ENCODE measurements at regions not wholly inside any gene's neighbourhood (a gene's known extent, or its start where the extent isn't known, plus 50 kb on each side); places are given as distances from the start of the nearest gene placed in this dataset.

DNA sequence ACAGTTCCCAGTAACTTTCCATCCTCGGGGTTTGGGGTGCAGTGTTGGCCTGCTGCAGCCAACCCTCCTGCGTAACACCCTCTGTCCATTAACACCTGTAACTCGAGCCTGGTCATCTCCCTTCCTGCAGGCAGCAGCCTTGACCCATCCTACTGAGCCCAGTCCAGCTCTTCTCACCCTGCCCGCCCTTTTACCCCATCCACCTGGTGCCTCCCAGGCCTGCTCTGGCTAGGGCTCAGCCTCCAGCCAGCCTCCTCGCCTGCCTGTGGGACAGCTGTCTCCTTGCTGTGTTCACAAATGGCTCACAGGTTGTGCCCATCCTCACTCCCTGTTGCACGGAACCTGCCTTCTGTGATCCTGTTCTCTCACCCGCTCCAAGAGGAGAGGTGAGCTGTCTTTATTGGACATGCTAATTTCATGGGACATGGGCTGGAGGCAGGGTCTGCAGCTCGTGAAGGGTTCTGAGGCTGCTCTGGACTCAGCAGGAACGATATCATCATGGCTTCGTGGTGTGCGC, 277.2 kb upstream of the TCERG1L start:
- Mint-ChIP-seq H3K27ac (no peak overlapping the region), H3K27me3 (ENCODE audit: insufficient read depth) (peaks cover 4% of the 10 kb centered on the region; the same call in 1 of the 2 replicates), H3K4me1 (ENCODE audit: low read depth) (no peaks in the 10 kb centered on the region), H3K4me3 (no peak overlapping the region), H3K9me3 (peaks cover 38% of the 10 kb centered on the region), H3K36me3 (ENCODE audit: low read depth) (peaks cover 6% of the 10 kb centered on the region; the same call in 1 of the 2 replicates)
- DNase-seq = no peak
- TF ChIP-seq, protein P1, sequence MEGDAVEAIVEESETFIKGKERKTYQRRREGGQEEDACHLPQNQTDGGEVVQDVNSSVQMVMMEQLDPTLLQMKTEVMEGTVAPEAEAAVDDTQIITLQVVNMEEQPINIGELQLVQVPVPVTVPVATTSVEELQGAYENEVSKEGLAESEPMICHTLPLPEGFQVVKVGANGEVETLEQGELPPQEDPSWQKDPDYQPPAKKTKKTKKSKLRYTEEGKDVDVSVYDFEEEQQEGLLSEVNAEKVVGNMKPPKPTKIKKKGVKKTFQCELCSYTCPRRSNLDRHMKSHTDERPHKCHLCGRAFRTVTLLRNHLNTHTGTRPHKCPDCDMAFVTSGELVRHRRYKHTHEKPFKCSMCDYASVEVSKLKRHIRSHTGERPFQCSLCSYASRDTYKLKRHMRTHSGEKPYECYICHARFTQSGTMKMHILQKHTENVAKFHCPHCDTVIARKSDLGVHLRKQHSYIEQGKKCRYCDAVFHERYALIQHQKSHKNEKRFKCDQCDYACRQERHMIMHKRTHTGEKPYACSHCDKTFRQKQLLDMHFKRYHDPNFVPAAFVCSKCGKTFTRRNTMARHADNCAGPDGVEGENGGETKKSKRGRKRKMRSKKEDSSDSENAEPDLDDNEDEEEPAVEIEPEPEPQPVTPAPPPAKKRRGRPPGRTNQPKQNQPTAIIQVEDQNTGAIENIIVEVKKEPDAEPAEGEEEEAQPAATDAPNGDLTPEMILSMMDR (IDR thresholded peaks at IDR 0.05) = no peak

DNA sequence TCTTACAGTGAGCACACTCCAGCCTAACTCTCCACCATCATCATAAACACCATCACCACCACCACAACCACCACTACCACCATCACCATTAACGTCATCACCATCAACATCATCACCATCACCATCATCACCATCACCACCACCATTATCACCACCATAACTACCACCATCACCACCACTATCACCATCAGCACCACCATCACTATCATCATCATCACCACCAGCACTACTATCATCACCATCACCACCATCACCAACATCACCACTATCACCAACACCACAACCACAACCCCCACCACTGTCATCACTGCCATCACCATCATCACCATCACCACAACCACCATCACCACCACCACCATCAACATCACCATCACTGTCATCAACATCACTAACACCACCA, 279.0 kb upstream of the TCERG1L start:
- H3K4me3 Mint-ChIP-seq = no peak overlapping the region
- peaks cover 4% of the 10 kb centered on the region; the same call in 1 of the 2 replicates for H3K27me3 Mint-ChIP-seq (ENCODE audit: insufficient read depth)
- peaks cover 4% of the 10 kb centered on the region; the same call in 1 of the 2 replicates for H3K36me3 Mint-ChIP-seq (ENCODE audit: low read depth)
- DNase-seq = no peak
- peaks cover 22% of the 10 kb centered on the region for H3K9me3 Mint-ChIP-seq
- H3K27ac Mint-ChIP-seq = no peak overlapping the region
- H3K4me1 Mint-ChIP-seq (ENCODE audit: low read depth) = no peaks in the 10 kb centered on the region
- TF ChIP-seq, protein P1 (IDR thresholded peaks at IDR 0.05) = no peak

DNA sequence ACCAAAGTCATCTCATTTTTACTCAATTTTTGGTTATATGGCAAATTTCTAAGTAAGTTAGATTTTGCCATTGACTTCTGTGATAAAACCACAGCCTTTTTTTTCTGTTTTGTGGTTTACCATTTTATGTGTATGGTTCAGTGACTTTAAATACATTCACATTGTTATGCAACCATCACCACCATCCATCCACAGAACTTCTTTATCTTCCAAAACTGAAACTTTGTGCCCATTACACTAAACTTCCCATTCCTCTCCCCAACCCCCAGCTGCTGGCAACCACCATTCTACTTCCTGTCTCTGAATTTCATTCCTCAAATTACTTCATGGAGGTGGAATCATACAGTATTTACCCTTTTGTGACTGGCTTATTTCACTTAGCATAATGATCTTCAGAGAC, 280.4 kb upstream of the TCERG1L start:
- Mint-ChIP-seq H3K27ac (no peak overlapping the region), H3K36me3 (ENCODE audit: low read depth) (no peaks in the 10 kb centered on the region), H3K27me3 (ENCODE audit: insufficient read depth) (no peaks in the 10 kb centered on the region), H3K4me1 (ENCODE audit: low read depth) (no peaks in the 10 kb centered on the region), H3K9me3 (peaks cover 8% of the 10 kb centered on the region), H3K4me3 (no peak overlapping the region)
- TF ChIP-seq, protein P1 (IDR thresholded peaks at IDR 0.05) = no peak
- no peak for DNase-seq

DNA sequence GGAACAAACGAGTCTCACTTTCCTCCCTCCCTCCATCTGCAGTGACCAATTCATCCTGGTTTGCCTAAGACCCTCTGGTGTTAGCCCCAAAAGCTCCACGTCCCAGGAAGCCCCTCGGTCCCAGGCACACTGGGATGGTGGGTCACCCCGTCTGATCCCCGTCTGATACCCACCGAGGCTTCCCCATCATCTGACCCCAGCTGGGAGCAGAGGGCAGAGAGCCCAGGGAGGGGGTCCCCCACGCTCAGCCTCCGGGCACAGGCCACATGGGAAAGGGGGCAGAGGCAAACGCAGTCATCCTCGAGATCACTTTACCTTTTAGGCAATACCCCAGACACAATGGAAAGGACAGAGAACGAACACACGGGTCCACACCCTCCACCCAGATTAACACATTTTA, 291.6 kb upstream of the PPP2R2D start:
- no peaks in the 10 kb centered on the region for H3K27me3 Mint-ChIP-seq (ENCODE audit: insufficient read depth)
- H3K4me3 Mint-ChIP-seq = no peak overlapping the region
- TF ChIP-seq, protein P1 (IDR thresholded peaks at IDR 0.05) = no peak
- H3K27ac Mint-ChIP-seq = no peak overlapping the region
- H3K4me1 Mint-ChIP-seq (ENCODE audit: low read depth) = no peaks in the 10 kb centered on the region
- peaks cover 43% of the 10 kb centered on the region for H3K9me3 Mint-ChIP-seq
- DNase-seq = no peak
- H3K36me3 Mint-ChIP-seq (ENCODE audit: low read depth) = peaks cover 5% of the 10 kb centered on the region; the same call in 1 of the 2 replicates

DNA sequence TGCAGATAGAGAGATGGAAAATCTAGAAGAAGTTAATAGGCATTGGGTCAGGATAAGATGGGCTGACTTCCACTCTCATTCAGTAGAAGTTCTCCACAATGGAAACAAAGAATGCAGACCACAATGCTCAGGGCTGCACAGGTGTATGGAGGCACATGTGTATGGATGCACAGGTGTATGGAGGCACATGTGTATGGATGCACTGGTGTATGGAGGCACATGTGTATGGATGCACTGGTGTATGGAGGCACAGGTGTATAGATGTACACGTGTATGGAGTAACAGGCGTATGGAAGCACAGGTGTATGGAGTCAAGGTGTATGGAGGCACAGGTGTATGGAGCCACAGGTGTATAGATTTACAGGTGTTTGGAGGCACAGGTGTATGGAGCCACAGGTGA, 285.7 kb upstream of the PPP2R2D start:
- H3K9me3 Mint-ChIP-seq = peaks cover 43% of the 10 kb centered on the region
- H3K4me3 Mint-ChIP-seq = no peak overlapping the region
- no peak overlapping the region for H3K27ac Mint-ChIP-seq
- TF ChIP-seq, protein P1 (IDR thresholded peaks at IDR 0.05) = no peak
- no peaks in the 10 kb centered on the region for H3K27me3 Mint-ChIP-seq (ENCODE audit: insufficient read depth)
- no peaks in the 10 kb centered on the region for H3K4me1 Mint-ChIP-seq (ENCODE audit: low read depth)
- DNase-seq = no peak
- no peaks in the 10 kb centered on the region for H3K36me3 Mint-ChIP-seq (ENCODE audit: low read depth)

DNA sequence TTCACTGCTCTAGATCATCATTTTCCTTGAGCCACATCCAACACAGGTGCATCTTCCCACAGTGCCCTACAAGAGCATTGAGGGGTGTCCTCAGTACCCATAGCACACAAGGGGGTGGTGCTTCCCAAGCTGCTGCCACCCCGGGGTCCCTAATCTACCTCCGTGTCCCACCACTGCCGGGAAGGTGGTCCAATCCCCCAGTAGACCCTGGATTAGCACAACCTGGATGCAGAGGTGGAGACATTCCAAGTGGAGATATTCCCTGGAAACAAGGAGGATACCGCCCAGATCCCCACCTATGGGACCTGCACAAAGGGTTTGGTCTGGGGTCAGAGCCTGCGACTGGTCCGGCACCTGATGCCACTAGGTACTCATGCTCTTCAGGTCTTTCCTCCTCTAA, 284.8 kb upstream of the PPP2R2D start:
- H3K9me3 Mint-ChIP-seq = peaks cover 39% of the 10 kb centered on the region
- no peak overlapping the region for H3K4me3 Mint-ChIP-seq
- H3K36me3 Mint-ChIP-seq (ENCODE audit: low read depth) = no peaks in the 10 kb centered on the region
- TF ChIP-seq, protein P1 (IDR thresholded peaks at IDR 0.05) = no peak
- no peaks in the 10 kb centered on the region for H3K4me1 Mint-ChIP-seq (ENCODE audit: low read depth)
- H3K27ac Mint-ChIP-seq = no peak overlapping the region
- no peak for DNase-seq
- no peaks in the 10 kb centered on the region for H3K27me3 Mint-ChIP-seq (ENCODE audit: insufficient read depth)
